ENCODE measurements at regions not wholly inside any gene's neighbourhood (a gene's known extent, or its start where the extent isn't known, plus 50 kb on each side); places are given as distances from the start of the nearest gene placed in this dataset.

GRCh38 chr1:84749427-84749826 lies 59.2 kb upstream of the SSX2IP start:
- Mint-ChIP-seq H3K4me1 (ENCODE audit: low read depth) (peaks cover 17% of the 10 kb centered on the region), H3K27me3 (peaks cover 5% of the 10 kb centered on the region), H3K4me3 (ENCODE audit: low read depth) (no peak overlapping the region), H3K27ac (peak overlapping the region; percentile 19), H3K9me3 (ENCODE audit: low read depth) (no peaks in the 10 kb centered on the region), H3K36me3 (ENCODE audit: insufficient read depth) (no peaks in the 10 kb centered on the region)
- DNase-seq (ENCODE audit: low spot score, unreplicated experiment) = no peak
- TF ChIP-seq CTCF (IDR thresholded peaks at IDR 0.05; ENCODE audit: unreplicated experiment) = no peak

GRCh38 chr1:84748364-84748763 lies 58.1 kb upstream of the SSX2IP start:
- Mint-ChIP-seq H3K27me3 (peaks cover 6% of the 10 kb centered on the region), H3K4me3 (ENCODE audit: low read depth) (no peak overlapping the region), H3K4me1 (ENCODE audit: low read depth) (peaks cover 16% of the 10 kb centered on the region), H3K9me3 (ENCODE audit: low read depth) (no peaks in the 10 kb centered on the region), H3K27ac (peak overlapping the region; percentile 5), H3K36me3 (ENCODE audit: insufficient read depth) (no peaks in the 10 kb centered on the region)
- no peak for DNase-seq (ENCODE audit: low spot score, unreplicated experiment)
- no peak for TF ChIP-seq CTCF (IDR thresholded peaks at IDR 0.05; ENCODE audit: unreplicated experiment)

- no peak for DNase-seq (ENCODE audit: low spot score, unreplicated experiment)
- Mint-ChIP-seq H3K4me1 (ENCODE audit: low read depth) (peaks cover 14% of the 10 kb centered on the region), H3K9me3 (ENCODE audit: low read depth) (no peaks in the 10 kb centered on the region), H3K27me3 (peaks cover 7% of the 10 kb centered on the region), H3K4me3 (ENCODE audit: low read depth) (no peak overlapping the region), H3K27ac (no peak overlapping the region), H3K36me3 (ENCODE audit: insufficient read depth) (no peaks in the 10 kb centered on the region)
- TF ChIP-seq CTCF (IDR thresholded peaks at IDR 0.05; ENCODE audit: unreplicated experiment) = no peak
Measured at GRCh38 chr1:84745857-84746256, 55.6 kb upstream of the SSX2IP start.

GRCh38 chr1:84743896-84744295 lies 53.6 kb upstream of the SSX2IP start:
- no peak for DNase-seq (ENCODE audit: low spot score, unreplicated experiment)
- no peak overlapping the region for H3K4me3 Mint-ChIP-seq (ENCODE audit: low read depth)
- H3K36me3 Mint-ChIP-seq (ENCODE audit: insufficient read depth) = no peaks in the 10 kb centered on the region
- H3K27me3 Mint-ChIP-seq = peaks cover 7% of the 10 kb centered on the region
- no peaks in the 10 kb centered on the region for H3K9me3 Mint-ChIP-seq (ENCODE audit: low read depth)
- H3K27ac Mint-ChIP-seq = no peak overlapping the region
- no peak for TF ChIP-seq CTCF (IDR thresholded peaks at IDR 0.05; ENCODE audit: unreplicated experiment)
- peaks cover 7% of the 10 kb centered on the region for H3K4me1 Mint-ChIP-seq (ENCODE audit: low read depth)

- DNase-seq (ENCODE audit: low spot score, unreplicated experiment) = no peak
- H3K27ac Mint-ChIP-seq = no peak overlapping the region
- H3K4me3 Mint-ChIP-seq (ENCODE audit: low read depth) = no peak overlapping the region
- H3K36me3 Mint-ChIP-seq (ENCODE audit: insufficient read depth) = no peaks in the 10 kb centered on the region
- peaks cover 7% of the 10 kb centered on the region for H3K27me3 Mint-ChIP-seq
- no peak for TF ChIP-seq CTCF (IDR thresholded peaks at IDR 0.05; ENCODE audit: unreplicated experiment)
- H3K9me3 Mint-ChIP-seq (ENCODE audit: low read depth) = no peaks in the 10 kb centered on the region
- no peaks in the 10 kb centered on the region for H3K4me1 Mint-ChIP-seq (ENCODE audit: low read depth)
Measured at GRCh38 chr1:84742653-84743052, 52.4 kb upstream of the SSX2IP start.

All from progenitor cell of endocrine pancreas (in vitro differentiated cells).